ENCODE measurements at regions not wholly inside any gene's neighbourhood (a gene's known extent, or its start where the extent isn't known, plus 50 kb on each side); places are given as distances from the start of the nearest gene placed in this dataset.

DNA sequence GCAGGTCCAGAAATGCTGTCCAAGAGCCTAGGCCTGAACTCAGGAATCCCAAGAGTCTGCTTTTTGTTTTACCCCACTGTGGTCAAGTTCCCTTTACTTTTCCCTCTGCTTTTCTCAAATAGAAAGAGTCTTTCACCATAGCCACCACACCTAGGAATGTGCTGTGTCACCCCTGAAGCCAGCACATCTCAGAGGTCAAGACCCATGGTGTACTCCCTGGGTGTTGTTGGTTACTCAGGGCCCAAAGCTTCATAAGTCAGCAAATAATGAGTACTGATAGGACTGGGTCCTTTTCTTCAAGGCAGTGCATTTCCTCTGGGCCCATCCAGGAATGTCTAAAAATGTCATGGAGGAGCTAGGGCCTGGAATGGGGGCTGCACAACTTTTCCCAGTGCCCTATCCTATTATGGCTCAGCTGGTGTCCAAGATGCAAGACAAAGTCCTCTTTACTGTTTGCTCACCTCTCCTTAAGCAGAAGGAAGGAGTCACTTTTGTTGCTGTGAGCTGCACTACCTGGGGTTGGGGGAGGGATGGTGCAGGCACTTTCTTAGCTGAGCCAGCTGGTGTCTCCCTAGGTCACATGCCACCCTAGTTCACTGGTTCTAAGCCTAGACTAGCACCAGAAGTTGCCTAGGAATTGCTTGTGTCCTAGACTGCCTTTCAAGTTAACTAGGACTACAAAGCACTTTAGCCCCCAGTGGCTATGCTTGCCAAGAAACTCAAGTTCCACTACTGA, 62.4 kb upstream of the RXFP1 start:
- no peaks in the 10 kb centered on the region for H3K9me3 ChIP-seq
- CTCF ChIA-PET: no interaction called here
- H3K9me3 Mint-ChIP-seq (ENCODE audit: unreplicated experiment): no peaks in the 10 kb centered on the region
- BruUV-seq (replicated peaks): no TSS peak
- no peaks in the 10 kb centered on the region for H3K4me1 Mint-ChIP-seq (ENCODE audit: low read depth, unreplicated experiment)
- H3K36me3 ChIP-seq (ENCODE audit: control insufficient read depth, insufficient read depth, low read length): no peaks in the 10 kb centered on the region
- no peaks in the 10 kb centered on the region for H3K36me3 Mint-ChIP-seq (ENCODE audit: insufficient read depth, unreplicated experiment)
- TF ChIP-seq, protein P1, sequence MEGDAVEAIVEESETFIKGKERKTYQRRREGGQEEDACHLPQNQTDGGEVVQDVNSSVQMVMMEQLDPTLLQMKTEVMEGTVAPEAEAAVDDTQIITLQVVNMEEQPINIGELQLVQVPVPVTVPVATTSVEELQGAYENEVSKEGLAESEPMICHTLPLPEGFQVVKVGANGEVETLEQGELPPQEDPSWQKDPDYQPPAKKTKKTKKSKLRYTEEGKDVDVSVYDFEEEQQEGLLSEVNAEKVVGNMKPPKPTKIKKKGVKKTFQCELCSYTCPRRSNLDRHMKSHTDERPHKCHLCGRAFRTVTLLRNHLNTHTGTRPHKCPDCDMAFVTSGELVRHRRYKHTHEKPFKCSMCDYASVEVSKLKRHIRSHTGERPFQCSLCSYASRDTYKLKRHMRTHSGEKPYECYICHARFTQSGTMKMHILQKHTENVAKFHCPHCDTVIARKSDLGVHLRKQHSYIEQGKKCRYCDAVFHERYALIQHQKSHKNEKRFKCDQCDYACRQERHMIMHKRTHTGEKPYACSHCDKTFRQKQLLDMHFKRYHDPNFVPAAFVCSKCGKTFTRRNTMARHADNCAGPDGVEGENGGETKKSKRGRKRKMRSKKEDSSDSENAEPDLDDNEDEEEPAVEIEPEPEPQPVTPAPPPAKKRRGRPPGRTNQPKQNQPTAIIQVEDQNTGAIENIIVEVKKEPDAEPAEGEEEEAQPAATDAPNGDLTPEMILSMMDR (IDR thresholded peaks at IDR 0.05; ENCODE audit: insufficient read depth in 1 of 2, low read depth in 1 of 2, low read length in 1 of 2, severe bottlenecking in 1 of 2, unreplicated experiment in 1 of 2): no peak
- POLR2A ChIA-PET: no interaction called here
- H3K27ac Mint-ChIP-seq (ENCODE audit: unreplicated experiment): no peak overlapping the region
- H3K4me3 Mint-ChIP-seq (ENCODE audit: unreplicated experiment): no peak overlapping the region
- H3K4me3 ChIP-seq (ENCODE audit: low read depth, low read length): no peak overlapping the region
- no peaks in the 10 kb centered on the region for H3K4me1 ChIP-seq
- peaks cover 4% of the 10 kb centered on the region for H3K27me3 Mint-ChIP-seq (ENCODE audit: insufficient read depth, unreplicated experiment)
- H3K27me3 ChIP-seq (replicated peaks; ENCODE audit: control insufficient read depth, insufficient read depth, low read length): no peaks in the 10 kb centered on the region
- DNase-seq: no peak
- intact Hi-C loops (cut with micrococcal nuclease; ENCODE audit: unreplicated experiment): no loop called here

DNA sequence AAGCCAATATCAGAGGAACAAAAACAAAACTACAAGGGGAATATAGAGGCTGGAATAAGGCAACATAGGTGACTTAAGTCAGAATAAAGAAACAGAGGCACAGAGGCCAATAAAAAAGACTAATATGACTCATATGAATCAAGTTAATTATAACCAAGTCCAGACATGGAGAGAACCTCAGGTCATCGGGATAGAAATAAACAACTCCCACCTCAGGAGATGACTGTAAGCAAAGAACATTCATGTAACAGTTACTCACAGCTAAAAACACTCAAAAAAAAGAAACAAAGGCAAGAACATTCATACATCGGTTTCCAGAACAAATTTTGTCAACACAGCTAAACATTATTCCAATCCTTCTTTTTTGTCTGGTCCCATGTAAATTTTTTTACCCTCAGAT, 60.3 kb upstream of the RXFP1 start:
- Histone ChIP-seq H3K27me3 (replicated peaks; ENCODE audit: control insufficient read depth, insufficient read depth, low read length) (no peaks in the 10 kb centered on the region), H3K36me3 (ENCODE audit: control insufficient read depth, insufficient read depth, low read length) (no peaks in the 10 kb centered on the region), H3K9me3 (no peaks in the 10 kb centered on the region), H3K4me3 (ENCODE audit: low read depth, low read length) (no peak overlapping the region), H3K4me1 (no peaks in the 10 kb centered on the region)
- TF ChIP-seq, protein P1 (IDR thresholded peaks at IDR 0.05; ENCODE audit: insufficient read depth in 1 of 2, low read depth in 1 of 2, low read length in 1 of 2, severe bottlenecking in 1 of 2, unreplicated experiment in 1 of 2): no peak
- Mint-ChIP-seq H3K27me3 (ENCODE audit: insufficient read depth, unreplicated experiment) (peaks cover 4% of the 10 kb centered on the region), H3K4me1 (ENCODE audit: low read depth, unreplicated experiment) (no peaks in the 10 kb centered on the region), H3K36me3 (ENCODE audit: insufficient read depth, unreplicated experiment) (no peaks in the 10 kb centered on the region), H3K27ac (ENCODE audit: unreplicated experiment) (no peak overlapping the region), H3K4me3 (ENCODE audit: unreplicated experiment) (no peak overlapping the region), H3K9me3 (ENCODE audit: unreplicated experiment) (no peaks in the 10 kb centered on the region)
- no peak for DNase-seq
- POLR2A ChIA-PET: no interaction called here
- BruUV-seq (replicated peaks): no TSS peak
- intact Hi-C loops (cut with micrococcal nuclease; ENCODE audit: unreplicated experiment): no loop called here
- CTCF ChIA-PET: no interaction called here

DNA sequence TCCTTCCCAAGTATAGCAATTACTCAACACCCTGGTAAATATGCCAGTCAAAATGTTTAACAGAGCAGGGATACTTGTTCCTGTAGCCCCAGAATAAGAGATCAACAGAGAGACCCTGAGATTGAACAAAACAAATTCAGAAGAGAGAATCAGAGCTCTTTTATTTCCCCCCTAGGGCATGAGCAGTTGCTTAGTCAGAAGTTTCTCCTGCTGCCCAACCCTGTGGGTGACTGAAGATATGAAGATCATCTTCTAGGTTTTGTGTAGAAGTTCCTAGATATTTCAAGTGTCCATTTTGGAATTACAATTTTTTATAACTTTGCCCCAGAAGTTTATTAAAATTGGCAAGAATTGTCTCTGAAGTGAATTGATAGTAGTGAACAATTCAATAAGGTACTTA, 59.1 kb upstream of the RXFP1 start:
- no peaks in the 10 kb centered on the region for H3K36me3 Mint-ChIP-seq (ENCODE audit: insufficient read depth, unreplicated experiment)
- intact Hi-C loops (cut with micrococcal nuclease; ENCODE audit: unreplicated experiment): no loop called here
- no peak overlapping the region for H3K27ac Mint-ChIP-seq (ENCODE audit: unreplicated experiment)

More for the DNA sequence above, 59.1 kb upstream of the RXFP1 start:
- no peak overlapping the region for H3K4me3 Mint-ChIP-seq (ENCODE audit: unreplicated experiment)
- Histone ChIP-seq H3K27me3 (replicated peaks; ENCODE audit: control insufficient read depth, insufficient read depth, low read length) (no peaks in the 10 kb centered on the region), H3K36me3 (ENCODE audit: control insufficient read depth, insufficient read depth, low read length) (no peaks in the 10 kb centered on the region), H3K4me3 (ENCODE audit: low read depth, low read length) (no peak overlapping the region), H3K4me1 (no peaks in the 10 kb centered on the region), H3K9me3 (no peaks in the 10 kb centered on the region)
- no peak for DNase-seq
- BruUV-seq (replicated peaks): no TSS peak
- peaks cover 4% of the 10 kb centered on the region for H3K27me3 Mint-ChIP-seq (ENCODE audit: insufficient read depth, unreplicated experiment)
- H3K9me3 Mint-ChIP-seq (ENCODE audit: unreplicated experiment): no peaks in the 10 kb centered on the region
- ChIA-PET CTCF (no interaction called here), POLR2A (no interaction called here)
- no peaks in the 10 kb centered on the region for H3K4me1 Mint-ChIP-seq (ENCODE audit: low read depth, unreplicated experiment)
- TF ChIP-seq, protein P1 (IDR thresholded peaks at IDR 0.05; ENCODE audit: insufficient read depth in 1 of 2, low read depth in 1 of 2, low read length in 1 of 2, severe bottlenecking in 1 of 2, unreplicated experiment in 1 of 2): no peak
